ENCODE measurements at regions not wholly inside any gene's neighbourhood (a gene's known extent, or its start where the extent isn't known, plus 50 kb on each side); places are given as distances from the start of the nearest gene placed in this dataset.

DNA sequence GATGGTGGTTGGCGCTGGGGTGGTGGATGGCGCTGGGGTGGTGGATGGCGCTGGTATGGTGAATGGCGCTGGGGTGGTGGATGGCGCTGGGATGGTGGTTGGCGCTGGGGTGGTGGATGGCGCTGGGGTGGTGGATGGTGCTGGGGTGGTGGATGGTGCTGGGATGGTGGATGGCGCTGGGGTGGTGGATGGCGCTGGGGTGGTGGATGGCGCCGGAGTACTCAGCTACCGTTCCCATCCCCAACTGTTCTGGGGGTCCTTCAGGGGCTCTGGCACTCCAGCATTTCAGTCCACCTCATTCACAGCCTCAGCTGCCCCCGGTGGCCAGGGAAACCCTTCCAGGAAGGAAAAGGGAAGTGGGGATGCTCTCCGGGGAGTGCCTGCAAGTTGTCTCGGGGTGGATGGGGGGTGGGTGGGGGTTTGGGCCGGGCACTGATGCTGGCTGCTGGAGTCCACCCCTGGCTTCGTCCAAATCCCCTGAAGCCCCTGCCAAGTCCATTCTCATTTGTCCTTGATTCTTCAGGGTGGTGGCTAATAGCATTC lies 147.3 kb upstream of the COL5A1 start:
- TF ChIP-seq, protein P1, sequence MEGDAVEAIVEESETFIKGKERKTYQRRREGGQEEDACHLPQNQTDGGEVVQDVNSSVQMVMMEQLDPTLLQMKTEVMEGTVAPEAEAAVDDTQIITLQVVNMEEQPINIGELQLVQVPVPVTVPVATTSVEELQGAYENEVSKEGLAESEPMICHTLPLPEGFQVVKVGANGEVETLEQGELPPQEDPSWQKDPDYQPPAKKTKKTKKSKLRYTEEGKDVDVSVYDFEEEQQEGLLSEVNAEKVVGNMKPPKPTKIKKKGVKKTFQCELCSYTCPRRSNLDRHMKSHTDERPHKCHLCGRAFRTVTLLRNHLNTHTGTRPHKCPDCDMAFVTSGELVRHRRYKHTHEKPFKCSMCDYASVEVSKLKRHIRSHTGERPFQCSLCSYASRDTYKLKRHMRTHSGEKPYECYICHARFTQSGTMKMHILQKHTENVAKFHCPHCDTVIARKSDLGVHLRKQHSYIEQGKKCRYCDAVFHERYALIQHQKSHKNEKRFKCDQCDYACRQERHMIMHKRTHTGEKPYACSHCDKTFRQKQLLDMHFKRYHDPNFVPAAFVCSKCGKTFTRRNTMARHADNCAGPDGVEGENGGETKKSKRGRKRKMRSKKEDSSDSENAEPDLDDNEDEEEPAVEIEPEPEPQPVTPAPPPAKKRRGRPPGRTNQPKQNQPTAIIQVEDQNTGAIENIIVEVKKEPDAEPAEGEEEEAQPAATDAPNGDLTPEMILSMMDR (conservative IDR thresholded peaks at IDR 0.05; ENCODE audit: low read depth, low read length) = no peak
- no peak for TF ChIP-seq EZH2 (IDR thresholded peaks at IDR 0.05; ENCODE audit: borderline replicate concordance, low read depth, low read length, poor library complexity, severe bottlenecking)
